Fibroblast of skin of scalp (primary cell): ENCODE measurements at regions not wholly inside any gene's neighbourhood (a gene's known extent, or its start where the extent isn't known, plus 50 kb on each side); places are given as distances from the start of the nearest gene placed in this dataset.
A peak's percentile ranks its signal among the peaks of the same experiment; 100 is the strongest.

Experiments
- DNase-seq: peaks from one replicate; pipeline ENCODE4 v3.0.0-alpha.2; 2013

DNA sequence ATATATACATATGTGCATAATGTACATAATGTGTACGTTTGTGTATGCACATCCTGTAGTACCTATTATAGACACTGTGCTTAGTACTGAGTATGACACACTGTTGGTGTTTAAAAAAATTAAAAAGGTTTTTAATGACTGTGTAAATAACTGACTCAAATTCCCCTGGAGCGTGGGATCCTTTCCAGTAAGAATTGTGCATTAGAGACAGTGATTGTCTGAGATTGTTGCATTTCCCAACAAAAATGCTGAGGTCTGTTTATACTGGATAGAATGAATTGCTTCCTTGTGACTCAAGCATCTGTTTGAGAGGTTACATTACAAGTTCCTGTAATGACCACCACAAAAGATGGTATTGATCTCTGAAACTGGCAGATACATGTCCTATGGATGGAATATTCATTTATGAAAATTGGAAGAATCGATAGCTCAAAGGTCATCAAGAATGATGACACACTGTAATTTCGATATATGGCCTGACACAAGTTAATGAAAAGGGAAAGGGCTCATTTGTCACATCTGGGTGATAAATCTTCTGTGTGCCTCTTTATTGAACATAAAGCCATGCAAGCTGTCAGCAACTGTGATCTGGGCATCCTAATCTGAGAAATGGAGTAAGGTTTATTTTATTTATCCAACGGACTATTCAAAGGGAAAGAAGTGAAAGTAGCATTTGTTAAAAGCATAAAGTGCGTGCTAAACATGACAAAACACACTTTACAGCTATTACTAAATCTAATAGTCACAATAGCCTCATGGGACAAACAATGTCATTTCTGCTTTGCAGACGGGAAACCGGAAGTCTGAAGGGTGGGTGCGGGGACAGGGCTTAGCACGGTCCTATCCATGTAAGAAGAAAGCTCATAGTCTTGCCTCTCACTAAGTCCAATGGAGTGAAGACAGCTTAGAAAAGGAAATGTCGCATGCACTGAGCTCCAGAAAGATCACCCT, 228.8 kb downstream of the CDH11 start:
- peak; percentile 97 for DNase-seq

DNA sequence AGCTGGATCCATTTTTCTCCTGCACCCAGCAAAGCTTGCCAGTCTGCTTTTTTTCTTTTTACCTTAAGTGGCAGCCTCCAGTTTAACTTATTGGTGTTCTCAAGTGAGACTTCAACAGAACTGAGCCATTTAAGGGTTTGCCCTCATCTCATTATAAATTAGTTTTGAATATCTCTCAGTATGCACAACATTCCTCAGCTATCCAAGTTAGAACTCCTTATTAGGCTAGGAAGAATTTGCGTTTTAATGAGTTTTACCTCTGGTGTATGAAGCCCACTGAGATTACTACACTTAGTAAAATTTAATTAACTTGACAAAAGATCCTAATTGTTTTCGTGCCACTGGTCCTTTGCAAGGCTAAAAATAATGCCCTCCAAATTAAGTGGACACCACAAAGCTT, 232.4 kb downstream of the CDH11 start:
- DNase-seq: no peak

DNA sequence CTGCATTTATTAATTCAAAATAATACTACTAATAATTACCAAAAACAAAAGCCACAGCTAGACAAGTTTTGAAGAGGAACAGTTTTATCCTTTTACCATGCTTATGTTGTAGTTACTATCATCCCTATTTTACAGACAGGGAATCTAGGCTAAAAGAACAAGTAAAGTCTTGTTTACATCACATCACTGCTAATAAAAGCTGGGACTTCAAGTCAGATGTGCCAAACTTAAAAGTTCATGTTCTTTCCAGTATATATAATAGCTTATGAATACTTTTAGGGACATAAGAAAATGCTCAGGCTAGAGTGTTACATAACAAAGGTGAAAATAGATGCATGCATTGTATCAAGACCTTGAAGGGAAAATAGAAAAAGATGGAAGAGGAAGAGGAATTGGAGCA, 234.2 kb downstream of the CDH11 start:
- DNase-seq: no peak

DNA sequence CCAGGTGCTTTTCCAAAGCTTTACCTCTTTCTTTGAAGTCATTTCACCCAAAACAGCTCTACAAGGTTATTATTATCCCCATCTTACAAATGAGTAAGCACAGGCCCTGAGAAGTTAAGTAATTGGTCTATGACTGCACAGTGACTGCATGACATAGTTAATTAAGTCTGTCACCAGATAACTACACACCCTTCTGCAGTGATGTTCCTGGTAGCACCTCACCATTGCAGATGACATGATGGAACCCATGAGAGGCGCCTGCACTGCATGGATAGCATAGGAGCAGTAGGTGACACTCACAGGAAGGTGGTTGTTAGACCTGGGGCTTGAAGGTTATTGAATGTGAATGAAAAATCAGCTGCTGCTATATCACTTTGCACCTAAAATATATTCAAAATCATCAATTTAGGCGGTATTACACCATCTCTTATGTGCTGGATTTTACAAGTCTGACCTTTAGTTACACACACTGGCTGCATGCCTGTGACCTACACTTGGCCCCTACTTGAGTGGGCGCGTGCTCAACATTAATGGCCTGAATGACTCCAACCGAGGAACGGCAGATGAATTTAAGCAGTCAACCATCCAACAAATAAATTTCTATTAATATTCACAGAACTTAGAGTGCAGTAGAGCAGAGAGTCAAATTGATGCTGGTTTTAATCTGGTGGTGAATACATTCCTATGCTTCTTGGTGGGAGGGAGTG, 239.6 kb downstream of the CDH11 start:
- no peak for DNase-seq

DNA sequence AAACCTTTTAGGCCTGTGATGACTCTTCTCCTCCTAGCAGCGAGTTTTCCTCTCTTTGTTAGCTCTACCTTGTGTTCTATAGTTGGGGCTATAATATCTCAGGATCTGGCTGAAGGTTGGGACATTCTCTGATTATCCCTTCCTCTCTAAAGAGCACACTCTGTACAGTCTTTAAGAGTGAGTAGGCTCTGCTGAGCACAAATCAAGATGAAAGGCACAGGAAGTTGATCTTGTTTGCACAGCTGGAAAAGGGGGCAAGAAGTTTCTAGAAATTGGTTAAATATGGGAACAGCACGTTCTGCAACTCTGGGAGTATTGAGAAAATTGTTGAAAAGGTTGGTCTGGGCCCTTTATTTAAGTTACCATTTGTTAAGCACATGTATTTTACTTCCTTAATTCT, 240.9 kb downstream of the CDH11 start:
- DNase-seq: no peak

DNA sequence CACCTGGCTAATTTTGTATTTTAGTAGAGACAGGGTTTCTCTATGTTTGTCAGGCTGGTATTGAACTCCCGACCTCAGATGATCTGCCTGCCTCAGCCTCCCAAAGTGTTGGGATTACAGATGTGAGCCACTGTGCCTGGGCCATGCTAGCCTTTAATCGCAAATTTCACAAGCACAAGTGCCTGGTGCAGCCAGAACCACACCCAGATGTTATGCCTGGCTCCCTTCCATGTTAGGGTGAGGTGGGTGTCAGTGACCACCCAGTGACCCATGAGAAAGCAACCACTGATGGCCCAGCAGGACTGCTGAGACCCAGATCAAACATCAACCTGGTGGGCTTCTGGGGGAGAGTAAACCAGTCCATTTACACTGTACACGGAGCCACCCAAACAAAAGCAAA, 241.9 kb downstream of the CDH11 start:
- no peak for DNase-seq

DNA sequence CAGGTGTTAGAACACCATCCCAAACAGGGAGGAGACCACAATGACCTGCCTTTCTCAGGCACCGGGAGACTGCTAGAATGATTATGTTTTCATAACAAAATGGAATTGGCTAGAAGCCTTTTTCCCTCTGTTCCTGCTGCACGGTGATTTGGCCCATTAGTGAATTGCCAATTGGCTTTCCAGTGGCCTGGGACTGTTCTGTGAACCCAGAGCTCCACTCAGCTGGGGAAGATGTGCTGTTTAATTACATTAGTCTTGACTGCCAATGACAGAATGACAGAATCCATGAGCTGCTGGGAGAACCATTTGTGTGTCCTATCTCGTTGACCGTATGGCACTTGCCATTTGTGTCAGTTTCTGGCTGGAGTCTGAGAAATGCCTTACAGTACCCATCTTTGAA, 242.9 kb downstream of the CDH11 start:
- no peak for DNase-seq

DNA sequence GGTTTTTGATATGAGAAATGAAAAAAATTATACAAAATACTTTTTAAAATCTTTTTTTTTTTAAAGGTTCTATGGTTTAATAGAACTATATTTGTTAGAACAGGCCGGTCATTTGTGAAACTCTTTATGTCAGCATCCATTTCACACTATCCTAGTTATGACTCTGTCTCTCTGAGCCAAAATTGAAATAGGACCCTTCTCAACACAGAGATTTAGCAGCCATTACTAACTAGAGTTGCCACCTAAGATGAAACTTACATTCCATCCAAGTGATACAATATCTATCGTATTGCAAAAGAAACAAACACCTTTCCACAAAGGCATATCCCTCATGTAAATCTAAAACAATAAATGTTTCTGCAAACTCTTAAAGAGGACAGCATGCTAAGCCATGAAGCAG, 249.8 kb downstream of the CDH11 start:
- DNase-seq: no peak

DNA sequence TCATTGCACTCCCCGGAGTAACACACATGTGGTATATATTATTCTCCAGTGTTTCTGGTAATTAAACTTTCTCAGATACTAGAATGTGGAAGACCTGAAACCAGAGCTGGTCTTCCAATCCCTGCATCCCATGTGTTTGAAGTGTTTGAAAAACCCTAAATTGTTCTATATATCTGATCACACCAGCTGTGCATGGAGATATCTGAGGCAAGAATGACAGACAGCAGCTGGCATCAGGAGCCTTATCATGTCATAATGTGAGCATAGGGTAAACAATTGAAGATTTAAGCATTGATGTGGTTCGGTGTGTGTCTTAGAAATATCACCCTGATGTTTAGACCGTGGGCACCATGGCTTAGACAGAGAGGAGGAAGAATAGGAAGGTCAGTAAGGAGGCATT, 251.0 kb downstream of the CDH11 start:
- DNase-seq: no peak

DNA sequence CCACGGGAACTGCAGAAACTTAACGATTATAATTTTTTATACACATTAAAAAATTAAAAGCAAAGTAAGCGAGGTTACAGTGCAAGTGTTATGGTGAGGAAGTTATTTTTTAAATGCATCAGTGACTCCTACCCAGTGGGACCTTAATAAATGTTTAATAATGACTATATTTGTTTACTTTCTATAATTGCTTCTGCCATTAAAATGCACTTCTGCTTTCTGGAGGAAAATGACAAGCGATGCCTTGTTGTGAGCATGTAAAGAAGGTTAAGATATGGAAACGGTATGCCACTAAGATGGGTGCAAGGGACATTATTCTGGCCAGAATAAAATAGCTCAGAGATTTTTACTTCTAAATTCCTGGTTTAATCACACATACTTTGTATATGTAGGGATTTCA, 252.1 kb downstream of the CDH11 start:
- DNase-seq: no peak

DNA sequence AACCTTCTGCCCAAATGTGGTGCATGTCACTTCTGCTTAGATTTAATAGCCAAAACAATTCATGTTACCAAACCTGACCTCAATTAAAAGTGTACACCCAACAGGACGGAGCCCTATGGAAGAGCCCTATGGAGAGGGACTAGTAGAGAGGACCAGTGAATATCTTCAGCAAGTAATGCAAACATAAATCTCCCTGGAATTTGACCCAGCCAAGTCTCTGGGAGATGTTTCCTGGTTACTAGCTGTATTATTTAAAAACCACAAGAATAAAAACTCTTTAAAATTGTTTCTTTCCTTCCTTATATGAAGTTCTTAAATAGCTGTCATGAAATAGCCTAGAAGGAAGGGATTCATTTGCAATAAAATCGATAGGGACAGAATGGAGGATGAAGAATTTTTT, 255.8 kb downstream of the CDH11 start:
- peak; percentile 77 for DNase-seq

DNA sequence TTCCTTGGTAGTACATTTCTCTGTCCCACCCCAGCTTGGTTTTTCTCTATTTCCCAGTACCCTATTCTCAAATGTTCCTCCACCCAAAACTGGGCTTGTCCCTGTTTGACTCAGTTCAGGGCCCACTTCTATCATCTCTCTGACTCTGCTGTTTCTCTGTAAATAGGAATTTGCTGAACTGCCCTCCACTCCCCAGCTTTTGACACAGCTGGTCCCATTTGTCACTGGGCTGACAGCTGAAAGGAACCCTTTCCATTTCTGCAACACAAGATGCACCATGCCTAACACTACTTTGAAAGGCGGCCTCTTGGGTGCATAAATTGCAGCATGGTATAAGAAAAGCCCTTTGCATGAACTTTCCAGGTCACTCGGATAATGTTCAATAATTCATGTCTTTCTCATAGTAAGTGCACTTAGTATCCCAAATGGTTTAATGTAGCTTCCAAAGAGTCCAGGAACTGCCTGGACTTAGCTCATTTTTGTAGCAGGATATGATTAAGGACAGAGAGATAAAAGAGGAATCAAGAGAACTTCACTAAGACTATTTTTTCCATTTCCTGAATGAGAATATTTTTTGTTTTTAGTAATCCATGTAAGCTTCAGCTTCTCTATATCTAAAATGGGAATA, 256.7 kb downstream of the CDH11 start:
- peak; percentile 52 for DNase-seq

DNA sequence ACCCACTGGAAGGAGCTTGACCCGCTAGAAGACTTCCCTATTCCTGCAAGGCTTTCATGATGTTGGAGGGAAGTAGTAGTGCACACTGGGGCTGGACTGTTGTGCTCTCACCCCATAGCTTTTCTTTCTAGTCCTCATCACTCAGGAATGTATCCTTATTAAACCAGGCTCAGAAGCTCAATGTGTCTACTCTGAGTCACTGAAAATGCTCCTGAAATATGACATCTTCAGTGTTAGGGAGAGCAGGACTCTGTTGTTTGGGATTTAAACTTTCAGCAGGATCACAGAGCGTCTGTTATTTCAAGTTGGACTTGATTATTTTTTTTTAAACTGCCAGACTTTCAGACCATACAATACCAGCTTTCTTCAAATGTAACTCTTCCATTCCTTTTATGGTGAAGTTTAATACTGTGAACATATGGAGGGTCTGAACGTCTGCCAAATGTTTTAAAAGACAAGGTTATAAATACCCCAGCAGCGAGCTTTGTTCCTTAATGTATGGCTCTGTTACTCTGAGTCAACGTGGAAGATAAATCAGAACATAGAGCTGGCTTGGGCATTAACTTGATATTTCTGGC, 257.5 kb downstream of the CDH11 start:
- DNase-seq: peak; percentile 100

DNA sequence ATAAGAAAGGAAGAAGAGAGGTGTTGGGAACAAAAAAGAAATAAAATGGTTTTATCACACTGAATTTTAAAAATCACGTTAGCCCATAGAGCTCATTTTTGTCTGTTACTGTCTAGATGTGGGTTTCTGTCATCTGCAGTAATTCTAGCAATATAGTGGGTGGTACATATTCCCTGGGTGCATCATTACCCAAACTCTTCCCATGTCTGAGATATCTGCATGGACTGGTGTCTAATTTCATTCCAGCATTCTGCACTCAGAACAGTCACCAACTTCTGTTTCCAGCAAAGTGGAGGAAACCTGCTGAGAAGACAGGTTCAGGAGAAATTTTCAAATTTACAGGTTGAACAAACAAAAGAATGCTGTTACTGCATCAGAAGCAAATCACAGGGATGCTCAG, 263.8 kb downstream of the CDH11 start:
- DNase-seq: peak; percentile 78

DNA sequence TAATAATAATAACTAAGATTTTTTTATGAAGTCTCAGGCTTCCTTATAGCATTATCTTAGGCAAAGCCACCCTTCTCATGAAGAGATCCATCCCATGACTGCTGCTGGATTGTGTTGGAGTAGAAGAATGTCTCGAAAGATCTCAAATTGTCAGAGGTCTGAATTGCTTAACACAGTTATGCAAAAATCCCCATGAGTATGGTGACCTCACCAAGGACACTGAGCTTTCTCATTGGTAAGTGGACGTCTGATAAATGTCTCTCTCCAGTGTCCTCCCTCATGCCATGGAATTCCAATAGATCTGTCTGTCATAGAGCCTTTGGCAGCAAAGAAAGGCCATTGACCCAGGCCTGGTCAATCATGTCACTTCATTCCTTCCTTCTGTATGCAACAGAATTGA, 264.5 kb downstream of the CDH11 start:
- peak; percentile 51 for DNase-seq

DNA sequence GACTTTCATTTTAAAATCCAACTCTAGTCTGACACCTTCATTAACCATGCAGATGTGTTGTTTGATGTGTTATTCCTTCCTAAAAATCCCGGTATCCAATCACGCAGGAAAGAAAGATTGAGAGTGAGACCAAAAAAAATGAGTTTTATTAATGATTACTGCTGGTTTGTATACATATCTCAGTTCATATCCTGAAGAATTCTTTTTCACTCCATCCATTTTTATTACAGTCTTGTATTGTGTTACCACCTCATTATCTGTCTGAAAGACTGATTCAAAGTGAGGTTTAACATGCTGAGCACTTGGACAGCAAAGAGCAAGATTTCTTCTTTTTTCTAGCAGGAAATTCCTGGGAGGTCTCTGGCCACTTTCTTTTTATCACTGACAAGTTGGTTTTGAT, 268.3 kb downstream of the CDH11 start:
- DNase-seq: no peak

DNA sequence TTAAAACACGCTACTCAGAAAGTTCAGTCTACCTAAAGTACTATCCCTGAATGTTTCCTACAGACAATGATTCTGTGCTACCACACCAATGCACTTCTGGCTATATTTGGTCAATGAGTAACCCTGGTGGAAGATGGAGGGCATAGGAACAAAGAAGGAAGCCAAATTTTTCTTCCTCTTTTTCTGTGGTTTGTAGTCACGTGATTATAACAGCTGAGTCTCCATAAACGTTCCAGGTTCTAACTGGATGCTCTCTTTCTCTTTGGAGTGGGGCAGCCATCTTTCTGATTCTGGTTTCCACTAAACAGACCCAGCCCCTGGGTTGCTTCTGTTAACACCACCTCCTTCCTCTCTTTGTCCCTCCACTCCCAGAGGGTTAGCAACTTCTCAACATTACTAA, 274.9 kb downstream of the CDH11 start:
- no peak for DNase-seq

DNA sequence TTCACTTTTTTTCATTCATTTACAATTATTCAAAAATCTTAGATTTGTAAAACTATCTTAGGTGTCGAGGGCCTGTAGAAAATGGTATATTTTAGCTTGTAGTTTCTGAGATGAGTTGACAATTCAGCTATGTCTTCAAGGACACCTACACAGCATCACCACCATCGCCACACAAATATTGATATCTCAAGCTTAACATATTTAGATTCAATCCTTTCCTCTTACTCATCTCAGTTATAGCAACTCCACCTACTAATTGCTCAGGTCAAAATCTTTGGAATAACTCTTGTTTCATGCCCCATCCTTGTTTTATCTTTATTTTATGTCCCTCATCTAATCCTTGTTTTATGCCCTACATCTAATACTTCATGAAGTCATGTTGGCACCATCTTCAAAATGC, 276.8 kb downstream of the CDH11 start:
- no peak for DNase-seq

DNA sequence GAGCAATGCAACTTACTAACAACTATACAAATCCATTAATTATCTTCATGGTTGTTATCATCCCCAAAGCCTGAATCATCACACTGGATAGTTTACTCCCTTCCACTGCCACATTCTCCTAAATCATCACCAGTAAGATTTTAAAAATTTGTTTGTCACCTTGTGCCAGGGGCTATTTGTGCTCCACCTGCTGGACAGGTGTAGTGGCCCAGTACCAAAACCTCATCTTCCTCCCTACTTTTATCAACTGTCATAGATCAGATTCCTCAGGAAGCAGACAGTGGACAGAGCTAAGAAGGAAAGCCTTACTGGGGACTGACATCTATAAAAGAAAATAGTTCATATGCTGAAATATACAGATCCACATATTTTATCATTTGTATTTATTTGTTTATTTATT, 280.4 kb downstream of the CDH11 start:
- DNase-seq: no peak

DNA sequence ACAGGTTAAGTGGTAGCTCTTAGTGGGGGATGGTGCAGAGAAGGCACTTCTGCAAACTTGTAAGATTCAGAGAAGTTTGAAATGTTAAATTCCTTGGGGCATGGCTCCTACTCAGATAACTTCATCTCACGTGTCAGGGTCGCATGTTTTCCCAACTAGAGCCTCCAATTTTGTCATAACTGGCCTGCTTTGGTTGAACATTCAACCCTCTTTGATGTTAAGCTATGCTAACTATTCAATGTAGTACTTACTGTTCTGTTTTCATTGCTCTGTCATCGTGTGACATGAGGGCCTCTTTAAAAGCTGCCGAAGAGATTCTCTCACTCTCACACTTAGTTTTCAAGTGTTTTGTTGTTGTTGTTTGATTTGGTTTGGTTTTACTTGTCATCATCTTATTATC, 280.8 kb downstream of the CDH11 start:
- peak; percentile 59 for DNase-seq

DNA sequence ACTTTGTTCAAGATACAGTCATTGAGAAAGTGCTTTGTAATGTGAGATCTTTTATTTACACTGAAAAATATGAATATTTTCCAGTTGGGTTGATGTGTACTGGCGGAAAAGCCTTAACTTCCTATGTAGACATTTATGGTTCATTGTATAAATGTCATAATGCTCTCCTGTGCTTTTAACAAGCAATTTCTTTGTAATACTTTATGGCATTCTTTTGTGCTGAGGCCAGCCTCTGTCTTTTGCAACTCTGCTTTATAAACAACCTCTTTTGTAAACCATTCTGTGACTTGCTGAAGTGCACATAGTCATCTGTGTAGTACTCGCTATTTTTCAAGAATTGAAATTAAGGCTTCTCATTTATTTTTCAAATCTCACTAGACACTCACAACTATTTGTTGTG, 291.2 kb downstream of the CDH11 start:
- DNase-seq: peak; percentile 59

DNA sequence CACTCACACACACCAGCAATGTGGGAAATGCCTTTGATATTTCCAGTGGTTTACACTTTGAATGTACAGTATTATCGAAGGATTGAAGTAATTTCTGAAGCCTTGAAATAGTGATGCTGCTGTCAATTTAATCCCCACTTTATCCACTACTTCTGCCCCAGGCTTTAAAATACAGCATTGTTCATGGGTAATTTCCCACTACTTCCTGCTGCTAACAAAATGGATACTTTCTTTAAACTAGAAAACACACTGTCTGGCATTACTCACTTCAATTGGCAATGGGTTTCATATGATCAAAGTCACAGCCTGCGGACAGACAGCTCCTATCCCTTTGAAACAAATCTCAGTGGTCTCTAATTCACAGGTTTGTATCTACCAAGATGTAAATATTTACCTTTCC, 292.2 kb downstream of the CDH11 start:
- DNase-seq: no peak

DNA sequence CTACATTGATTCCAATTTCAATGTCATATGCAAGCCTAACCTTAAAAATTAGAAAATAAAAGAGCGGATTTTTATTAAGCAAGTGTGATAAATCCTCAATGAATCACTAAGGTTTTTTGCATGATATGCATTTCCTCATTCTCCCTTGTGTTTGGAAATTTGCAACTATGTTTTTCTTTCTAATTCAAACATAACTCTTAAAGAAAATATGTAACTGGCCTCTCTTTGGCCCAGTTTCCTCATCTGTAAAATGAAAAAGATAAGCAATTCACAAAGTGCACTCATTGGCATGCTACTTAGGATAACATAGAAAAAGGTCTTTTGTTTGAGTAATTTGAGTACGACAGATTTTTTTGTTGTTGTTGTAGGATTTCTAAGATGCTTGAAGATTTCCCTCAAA, 295.5 kb downstream of the CDH11 start:
- DNase-seq: peak; percentile 84
